Glomerular visceral epithelial cell (primary cell): ENCODE measurements at regions not wholly inside any gene's neighbourhood (a gene's known extent, or its start where the extent isn't known, plus 50 kb on each side); places are given as distances from the start of the nearest gene placed in this dataset.

Experiments used
- DNase-seq: peaks from one replicate; pipeline ENCODE4 v3.0.0-alpha.2; 2016; ENCODE audit errors: extremely low spot score

DNA sequence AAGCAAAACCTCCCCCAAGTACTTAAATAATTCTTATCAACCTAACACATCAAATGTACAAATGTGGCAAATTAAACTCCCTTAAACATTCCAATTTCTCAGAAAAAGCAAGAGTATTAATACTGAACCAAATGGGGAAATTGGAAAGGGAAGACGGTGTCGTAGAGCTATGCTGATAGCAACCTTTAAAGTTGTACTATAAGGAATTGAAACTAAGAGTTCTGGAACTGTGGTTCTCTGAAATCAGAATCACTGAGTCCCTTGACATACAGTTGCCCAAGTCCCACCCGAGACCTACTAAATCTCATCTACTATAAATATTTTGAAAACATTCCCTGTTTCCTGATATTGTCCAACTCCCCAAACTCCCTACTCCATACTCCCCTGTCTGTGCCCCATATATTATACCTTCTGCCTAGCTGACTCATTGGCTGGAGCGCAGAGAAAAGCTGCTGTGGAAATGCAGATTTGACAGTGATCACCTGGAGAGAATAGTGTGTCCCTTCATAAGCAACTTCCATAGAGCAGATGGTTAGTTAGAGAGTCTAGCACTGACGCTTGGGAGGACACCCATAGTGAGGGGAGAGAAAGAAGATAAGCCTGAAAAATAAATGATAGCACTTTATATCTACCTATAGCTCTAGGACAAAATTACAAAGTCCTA, 51.4 kb upstream of the ITM2B start:
- DNase-seq = no peak

DNA sequence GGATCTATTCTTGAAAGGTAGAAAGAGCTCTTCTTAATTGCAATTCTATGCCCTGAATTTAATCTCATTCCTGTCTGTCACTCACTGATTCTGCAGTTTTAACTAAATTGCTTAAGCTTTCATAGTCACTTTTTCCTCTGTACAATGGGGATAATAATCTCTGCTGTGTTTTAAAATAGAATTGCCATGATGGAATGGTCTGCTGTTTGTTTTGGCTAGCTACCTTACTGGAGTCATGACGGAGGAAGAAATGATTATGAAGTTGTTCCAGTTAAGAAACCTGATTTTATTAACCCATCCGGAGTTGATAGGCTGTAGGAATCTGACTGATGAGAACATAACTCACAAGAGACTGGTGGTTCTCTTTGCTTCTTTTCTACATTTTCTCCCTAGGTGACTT, 54.9 kb upstream of the ITM2B start:
- no peak for DNase-seq

DNA sequence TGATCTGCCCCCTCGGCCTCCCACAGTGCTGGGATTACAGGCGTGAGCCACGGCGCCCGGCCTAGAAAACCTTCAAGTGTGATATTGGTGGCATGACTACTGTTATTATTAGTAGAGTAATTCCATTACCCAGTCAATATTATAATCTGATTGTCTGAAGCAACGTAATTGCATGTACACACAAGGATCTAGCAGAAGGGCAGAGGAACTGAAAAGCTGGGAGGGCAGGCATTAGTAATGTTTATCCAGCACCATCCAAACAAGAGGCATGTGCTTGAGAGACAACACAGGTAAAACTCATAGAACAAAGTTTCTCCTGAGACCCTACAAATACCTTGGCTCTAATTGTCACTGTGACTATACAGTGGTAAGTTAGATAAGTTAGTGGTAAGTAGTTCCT, 56.2 kb upstream of the ITM2B start:
- DNase-seq = no peak

DNA sequence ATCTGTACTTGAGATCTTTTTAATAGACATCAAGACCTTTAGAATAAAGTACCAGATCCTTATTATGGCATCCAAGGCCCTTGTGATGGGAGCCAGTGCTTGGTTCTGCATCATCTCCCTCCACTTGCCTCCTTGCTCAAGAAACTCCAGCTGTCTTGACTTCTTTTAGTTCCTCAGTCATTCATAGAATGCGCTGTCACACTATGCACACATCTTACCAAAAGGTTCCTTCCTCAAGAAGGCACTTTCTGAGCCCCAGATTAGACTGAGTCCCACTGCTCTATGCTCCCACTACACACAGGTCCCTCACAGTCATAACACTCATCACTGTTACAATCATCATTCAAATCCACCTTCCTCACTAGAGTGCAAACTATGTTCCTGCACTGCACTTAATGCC, 57.8 kb upstream of the ITM2B start:
- DNase-seq = no peak

DNA sequence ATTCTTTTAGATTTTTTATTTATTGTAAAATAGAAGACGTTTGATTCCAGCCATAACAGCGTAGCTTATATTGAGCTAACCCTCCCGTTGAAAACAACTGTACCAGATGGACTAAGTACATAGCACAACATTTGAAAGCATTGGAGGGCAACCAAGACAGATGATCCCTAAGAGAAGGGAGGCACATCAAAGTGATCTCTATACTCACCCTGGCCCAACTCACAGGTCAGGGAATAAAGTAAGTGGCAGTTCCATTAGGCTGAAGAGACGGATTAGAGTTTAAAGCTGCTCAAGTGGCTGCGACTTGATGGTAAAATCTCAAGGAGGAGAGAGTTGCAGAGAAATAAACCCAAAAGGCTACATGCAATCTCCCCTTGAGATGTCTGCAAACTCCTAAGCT, 65.1 kb upstream of the ITM2B start:
- DNase-seq = no peak

DNA sequence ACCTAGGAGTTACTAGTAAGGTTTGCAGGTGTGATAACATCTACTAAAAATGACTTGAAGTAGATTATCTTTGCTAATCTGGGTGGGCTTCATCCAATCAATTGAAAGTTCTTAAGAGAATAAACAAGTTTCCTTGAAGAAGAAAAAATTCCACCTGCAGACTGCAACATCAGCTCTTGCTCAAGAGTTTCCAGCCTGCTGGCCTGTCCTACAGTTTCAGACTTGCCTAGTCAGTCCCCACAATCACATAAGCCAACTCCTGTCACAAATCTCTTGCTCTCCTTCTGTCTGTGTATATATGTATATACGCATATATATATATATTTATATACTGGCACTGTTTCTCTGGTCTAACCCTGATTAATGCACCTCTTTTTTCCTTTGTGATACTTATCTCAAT, 67.3 kb upstream of the ITM2B start:
- DNase-seq = no peak

DNA sequence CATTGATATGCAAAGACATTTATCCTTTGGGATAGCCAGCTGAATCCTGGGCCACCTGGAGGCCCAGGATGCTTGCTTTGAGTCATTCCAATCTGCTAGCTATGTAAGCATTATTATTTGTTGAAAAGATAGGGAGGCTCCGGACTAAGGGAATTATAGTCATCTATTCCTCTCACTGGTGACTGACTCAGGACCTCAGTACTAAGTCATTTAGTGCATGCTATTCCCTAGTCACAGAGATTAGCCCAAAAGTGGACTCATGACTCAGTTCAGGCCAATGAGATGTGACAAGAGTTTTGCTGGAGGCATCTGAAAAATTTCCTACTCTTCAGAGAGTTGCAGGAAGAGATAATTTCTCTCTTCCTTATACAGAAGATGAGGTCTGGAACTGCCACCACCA, 67.9 kb upstream of the ITM2B start:
- DNase-seq = no peak

DNA sequence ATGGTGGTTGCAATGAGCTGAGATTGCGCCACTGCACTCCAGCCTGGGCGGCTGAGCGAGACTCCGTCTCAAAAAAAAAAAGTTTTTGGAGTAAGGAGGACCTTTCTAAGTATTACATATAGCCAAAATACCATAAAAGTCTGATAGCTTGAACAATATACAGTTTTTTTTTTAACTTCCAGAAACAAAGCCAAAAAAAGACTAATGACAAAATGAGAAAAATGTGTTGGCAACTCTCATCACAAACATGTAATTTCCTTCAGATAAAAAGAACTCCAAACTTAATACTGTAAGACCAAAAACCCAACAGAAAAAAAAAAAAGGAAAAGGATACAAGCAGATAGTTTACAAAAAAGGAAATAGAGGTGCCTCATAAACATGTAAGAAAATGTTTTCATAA, 68.2 kb upstream of the MED4 start:
- DNase-seq = no peak

DNA sequence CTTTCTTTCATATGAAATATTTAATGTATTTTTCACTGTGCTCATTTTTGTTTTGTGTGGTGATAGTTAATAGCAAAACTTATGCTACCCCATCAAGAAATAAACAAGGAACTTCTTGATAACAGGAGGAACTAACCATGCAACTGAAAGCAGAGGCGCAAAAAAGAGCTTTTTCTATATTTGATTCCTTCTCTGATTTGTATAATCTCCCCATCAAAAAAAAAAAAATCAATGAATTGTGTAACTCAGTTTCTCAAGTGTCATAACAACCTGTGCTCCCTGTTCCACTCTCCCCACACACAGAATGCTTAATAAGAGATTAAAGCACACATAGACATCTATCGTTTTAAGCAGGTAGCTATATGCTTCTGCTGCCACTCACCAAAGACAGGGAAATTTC, 67.3 kb upstream of the MED4 start:
- no peak for DNase-seq

DNA sequence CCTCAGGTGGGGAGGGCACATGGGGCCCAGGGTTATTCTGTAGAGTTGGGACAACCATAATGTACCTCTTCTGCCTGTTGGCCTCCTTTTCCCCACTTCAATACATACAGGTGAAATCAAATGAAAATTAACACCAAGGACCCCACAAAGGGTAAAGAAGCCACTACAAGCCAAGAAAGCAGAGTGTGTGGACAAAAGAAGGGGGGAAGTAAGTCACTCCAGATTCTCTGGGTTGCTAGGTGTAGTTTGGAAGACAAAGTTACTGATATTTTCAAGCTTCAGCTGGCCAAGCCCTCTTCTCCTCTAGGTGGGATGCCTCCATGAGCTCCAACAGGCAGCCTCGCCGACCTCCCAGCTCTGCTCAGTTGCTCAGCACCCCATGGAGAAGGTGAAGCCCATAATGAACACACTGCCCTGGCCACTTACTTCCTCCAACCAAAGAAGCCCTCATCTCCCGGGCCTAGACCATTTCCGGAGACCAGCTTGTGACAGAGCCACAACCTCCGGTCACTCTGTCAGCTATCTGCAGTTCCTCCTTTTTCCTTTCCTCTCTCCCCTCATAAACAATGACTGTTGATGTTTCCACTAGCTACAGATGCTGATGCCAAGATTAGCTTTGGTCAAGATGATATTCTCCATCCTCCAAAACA, 66.8 kb upstream of the MED4 start:
- DNase-seq = no peak

DNA sequence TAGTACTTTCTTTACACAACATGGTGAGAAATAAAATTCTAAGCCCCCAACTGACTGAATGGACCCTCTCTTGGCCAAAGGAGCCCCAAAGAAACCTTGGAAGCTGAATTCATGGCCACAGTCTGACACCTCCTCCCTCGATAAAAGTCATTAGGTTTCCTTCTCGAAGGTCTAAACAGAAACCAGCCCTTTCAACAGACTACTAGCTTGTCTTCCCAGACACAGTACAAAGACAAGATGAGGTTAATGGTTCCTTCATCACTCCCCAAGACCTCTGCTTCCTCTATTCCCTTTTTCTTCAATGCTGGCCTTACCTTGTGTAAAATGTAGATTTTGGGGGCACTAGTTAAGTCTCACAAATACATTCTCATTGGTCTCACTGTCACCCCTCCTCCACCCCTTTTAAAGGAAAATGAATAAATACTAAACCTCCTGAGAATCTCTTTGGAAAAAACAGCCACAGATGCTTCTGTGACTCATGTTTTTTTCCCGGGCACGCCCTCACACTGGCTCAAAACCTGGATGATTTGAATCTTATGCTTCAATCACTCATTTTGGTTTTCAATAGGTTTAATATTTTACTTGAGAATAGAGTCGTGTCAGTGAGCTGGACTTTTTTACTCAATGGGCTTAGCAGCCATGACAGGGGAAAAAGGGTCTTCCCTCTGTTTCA, 65.8 kb upstream of the MED4 start:
- peak; percentile 76 for DNase-seq

DNA sequence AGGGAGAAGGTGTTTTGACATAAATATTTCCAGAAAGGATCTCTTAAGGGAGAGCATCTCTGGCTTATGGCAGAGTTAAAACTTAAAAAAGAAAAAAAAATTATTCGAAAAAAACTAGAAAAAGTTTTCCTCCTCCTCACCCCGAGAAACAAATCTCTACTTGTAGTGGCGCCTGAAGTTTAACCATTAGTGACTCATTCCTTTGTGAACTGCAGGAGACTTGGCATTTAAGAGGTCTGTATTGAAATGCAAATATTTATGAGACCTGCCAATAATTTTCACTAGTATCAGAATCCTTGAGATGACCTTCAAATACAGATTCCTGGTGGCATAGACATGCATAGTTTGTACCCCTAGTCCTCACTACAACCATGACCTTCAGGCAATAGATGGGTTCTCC, 64.9 kb upstream of the MED4 start:
- DNase-seq = peak; percentile 44

DNA sequence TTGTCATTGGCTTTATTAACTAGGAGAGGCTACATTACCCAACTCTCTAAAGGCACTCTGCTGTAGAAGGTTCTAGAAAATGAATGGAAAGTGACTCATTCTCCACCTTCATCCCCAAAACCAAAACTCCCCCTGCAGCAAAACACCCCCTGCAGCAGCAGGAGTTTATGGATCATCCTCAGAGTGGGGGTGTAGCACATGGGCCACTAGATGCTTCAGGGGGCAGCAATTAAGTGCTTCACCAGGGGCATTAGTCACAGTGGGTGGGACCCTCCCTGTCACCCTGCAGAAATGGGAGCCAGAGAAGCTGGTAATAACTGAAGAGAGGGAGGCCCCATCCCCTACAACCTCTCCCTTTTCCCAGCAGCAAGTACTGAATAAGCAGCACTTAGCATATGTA, 64.5 kb upstream of the MED4 start:
- peak; percentile 72 for DNase-seq

DNA sequence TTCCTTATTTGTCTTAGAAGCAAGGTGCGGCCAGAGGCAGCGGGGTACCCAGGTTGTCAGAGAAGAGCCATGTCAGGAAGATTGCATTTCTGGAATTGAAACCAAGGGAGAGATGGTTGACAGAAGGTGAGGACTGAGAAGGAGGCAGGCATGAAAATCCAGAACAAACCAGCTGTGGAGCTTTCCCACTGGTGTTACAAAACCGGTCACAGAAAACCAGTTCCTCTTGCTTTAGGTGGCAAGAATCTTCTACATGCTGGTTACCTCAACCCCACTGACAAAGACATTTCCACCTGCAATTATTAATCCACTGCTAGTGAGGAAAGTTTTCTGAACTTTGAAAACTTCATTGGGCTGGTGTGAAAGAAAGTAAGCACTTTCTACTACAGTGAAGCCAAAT, 64.0 kb upstream of the MED4 start:
- DNase-seq = peak; percentile 12

DNA sequence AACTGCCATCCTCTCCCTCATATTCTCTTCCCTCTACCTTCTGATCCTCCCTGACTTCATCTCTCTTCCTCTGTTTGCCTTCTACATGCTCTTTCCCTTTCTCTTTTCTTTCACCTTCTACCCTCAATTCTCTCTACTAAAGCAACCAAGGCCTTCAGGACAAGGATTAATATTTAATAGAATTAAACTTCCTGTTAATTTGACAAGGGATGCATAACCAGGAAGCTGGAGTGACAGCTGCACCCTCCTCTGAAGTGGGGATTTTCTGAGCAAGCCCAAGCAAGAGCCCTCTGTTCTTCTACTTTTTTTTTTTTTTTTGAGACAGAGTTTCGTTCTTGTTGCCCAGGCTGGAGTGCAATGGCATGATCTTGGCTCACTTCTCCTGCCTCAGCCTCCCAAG, 63.4 kb upstream of the MED4 start:
- peak; percentile 65 for DNase-seq

DNA sequence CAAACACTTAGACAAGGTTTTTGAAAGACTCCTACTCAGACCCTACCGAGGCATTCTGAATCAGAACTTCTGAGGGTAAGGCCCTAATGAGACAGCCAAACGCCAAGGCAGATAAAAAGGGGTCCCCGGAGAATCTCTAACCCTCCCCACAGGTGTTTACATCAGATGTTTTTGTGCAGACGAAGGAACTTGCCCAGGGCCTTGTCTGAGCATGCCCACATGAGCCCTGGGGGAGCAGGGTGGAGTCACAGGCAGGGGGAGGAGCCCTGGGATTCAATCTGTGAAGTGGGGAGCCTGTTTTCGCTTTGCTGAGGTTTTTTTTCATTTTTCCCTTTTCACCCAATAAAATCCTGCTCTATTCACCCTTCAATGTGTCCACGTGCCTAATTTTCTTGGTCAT, 61.6 kb upstream of the MED4 start:
- peak; percentile 56 for DNase-seq

DNA sequence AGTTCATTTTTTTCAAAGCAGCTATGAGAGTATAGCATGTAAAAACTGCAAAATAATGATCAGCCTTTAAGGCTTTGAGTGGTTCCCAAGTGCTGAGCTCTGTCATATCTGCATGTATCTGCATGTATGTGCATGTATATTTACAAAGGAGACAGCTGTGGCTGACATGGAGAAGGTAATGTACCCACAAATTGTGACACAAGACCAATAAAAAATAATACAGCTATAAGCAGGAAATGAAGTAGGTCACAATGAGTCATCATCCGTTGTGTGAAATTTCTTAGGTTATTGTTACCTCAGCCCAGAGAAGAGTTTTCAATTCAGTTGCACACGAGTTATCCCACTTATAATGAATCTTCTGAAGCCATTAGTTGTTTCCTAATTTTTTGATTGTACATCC, 60.9 kb upstream of the MED4 start:
- peak; percentile 67 for DNase-seq

DNA sequence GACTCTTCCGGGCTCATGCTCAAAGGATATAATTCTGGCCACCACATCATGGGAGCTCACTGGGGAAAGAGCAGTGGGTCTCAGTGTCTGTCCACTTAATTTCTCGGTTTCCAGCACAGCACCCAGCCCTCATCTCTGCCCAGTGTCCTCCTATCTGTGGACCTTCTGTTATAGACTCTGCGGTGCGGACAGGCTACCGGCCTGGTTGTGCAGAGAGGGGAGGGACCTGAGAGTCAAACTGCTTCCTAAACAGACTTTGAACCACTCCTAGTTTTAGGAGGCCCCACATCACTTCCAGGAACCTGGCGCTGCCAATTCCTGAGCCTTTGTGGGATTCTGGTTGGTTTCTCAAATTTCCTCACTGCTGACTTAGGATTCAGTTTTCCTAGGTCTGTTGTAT, 59.8 kb upstream of the MED4 start:
- DNase-seq = no peak

DNA sequence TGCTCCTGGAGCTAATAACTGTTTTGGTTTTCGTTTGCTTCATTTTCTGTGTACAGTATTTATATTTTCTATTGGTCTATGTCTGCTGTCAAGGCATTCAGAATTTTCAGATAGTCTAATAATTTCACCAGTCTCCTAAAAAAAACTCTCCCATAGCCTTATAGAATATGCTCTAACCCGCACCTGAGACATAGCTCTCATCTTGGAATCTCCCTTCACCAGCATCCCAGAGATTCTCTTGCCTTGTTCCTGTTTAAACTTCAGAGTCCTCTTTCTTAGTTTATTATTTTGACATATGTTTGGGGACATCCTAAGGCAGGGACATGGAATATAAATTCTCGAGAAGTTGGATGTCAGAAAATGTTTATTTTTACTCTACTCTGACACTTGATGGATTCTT, 58.3 kb upstream of the MED4 start:
- no peak for DNase-seq

DNA sequence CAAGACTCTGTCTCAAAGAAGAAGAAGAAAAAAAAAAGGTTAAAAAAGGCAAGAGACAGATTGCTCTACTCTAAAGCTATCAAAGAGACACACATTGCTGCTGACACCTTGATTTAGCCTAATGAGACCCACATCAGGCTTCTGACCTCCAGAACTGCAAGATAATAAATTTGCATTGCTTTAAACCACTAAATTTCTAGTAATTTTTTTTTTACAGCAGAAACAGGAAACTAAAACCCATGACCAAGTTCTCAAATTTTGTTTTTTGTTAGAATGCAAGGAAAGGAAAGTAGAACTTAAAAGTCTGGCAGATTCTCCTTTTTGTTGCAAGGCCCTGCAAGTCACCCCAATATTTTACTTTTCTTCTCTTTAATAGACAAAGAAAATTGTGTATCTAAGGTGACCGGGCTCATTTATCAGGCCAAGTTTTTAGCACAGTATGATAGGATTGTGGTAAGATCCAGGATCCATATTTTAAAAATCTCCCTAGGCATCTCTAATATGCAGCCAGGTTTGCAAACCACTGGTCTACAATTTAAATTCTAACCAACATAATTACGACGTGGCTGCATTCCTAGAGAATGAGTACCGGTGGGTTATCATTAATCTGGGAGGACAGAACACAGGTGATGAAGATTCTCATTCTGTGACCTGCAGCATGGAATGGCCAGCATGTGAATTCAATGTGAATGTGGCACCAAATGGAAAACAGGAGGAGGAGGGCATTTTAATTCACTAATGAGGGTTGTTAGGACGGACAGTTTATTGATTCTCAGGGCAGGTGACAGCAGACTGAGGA, 56.7 kb upstream of the MED4 start:
- DNase-seq = peak; percentile 59

DNA sequence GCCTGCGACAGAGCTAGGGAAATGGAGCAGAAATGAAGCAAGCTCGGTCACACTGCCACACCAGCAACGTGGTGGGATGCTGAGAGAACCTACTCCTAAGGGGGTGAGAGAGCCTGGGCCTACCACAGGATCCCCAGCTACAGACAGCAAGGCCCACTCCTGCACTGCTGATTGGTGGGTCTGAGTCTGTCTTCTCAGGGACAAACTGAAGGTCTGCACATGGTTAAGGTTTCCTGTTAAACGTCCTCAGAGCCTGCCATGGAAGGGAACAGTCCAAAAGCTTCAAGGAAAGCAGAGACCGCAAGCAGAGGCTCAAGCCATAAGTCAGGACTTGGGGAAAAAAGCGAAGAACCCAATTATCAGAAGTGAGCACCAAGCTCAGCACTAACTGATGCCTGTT, 53.5 kb upstream of the MED4 start:
- no peak for DNase-seq

DNA sequence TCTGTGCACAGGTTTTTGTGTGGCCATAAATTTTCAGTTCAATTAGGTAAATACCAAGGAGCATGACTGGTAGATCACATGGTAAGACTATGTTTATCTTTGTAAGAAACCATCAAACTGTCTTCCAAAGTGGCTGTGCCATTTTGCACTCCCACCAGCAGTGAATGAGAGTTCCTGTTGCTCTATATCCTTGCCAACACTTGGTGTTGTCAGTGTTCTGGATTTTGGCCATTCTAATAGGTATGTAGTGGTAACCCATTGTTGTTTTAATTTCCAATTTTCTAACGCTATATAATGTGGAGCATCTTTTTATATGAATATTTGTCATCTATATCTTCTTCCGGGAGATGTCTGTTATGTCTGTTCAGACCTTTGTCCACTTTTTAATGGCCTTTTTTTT, 51.7 kb upstream of the MED4 start:
- no peak for DNase-seq

DNA sequence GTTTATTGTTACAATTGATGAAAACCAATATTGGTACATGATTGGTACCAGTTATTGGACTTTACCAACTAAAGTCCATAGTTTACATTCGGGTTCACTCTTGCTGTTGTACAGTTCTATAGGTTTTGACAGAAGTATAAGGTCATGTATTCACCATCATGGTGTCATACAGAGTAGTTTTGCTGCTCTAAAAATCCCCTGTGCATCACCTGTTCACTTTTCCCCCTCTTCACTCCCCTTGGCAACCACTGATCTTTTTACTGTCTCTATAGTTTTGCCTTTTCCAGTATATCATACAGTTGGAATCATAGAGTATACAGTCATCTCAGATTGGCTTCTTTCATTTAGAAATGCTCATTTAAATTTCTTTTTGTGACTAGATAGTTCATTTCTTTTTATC, 51.2 kb upstream of the MED4 start:
- DNase-seq = no peak
